Smooth muscle cell (in vitro differentiated cells): ENCODE measurements at regions not wholly inside any gene's neighbourhood (a gene's known extent, or its start where the extent isn't known, plus 50 kb on each side); places are given as distances from the start of the nearest gene placed in this dataset.

Experiments
- DNase-seq: peaks from one replicate; lab custom pipeline; 2025; ENCODE audit not compliant: unreplicated experiment; lab: John Stamatoyannopoulos, UW
- H2AFZ ChIP-seq: fragments of 200-600 bp; sonication (generic); 2 replicates; pipeline ENCODE4 v1.6.0; 2016; ENCODE audit warnings: antibody characterized with exemption, low read depth, mild to moderate bottlenecking
- H3F3A ChIP-seq: fragments of 200-600 bp; sonication (generic); 2 replicates; pipeline ENCODE4 v1.6.0; 2017; ENCODE audit warnings: antibody characterized with exemption, low read depth
- H3K27ac ChIP-seq: fragments of 200-600 bp; sonication (generic); 2 replicates; pipeline ENCODE4 v1.5.1; 2016; ENCODE audit warnings: low read depth, mild to moderate bottlenecking
- H3K27me3 ChIP-seq: fragments of 200-600 bp; sonication (generic); 2 replicates; pipeline ENCODE4 v1.6.1; 2016; ENCODE audit warnings: low read depth, mild to moderate bottlenecking
- H3K36me3 ChIP-seq: fragments of 200-600 bp; sonication (generic); 2 replicates; pipeline ENCODE4 v1.5.1; 2016; ENCODE audit warnings: low read depth
- H3K4me1 ChIP-seq: fragments of 200-600 bp; sonication (generic); 2 replicates; pipeline ENCODE4 v1.5.1; 2016; ENCODE audit warnings: low read depth
- H3K4me2 ChIP-seq: fragments of 200-600 bp; sonication (generic); 2 replicates; pipeline ENCODE4 v1.6.0; 2016; ENCODE audit warnings: mild to moderate bottlenecking
- H3K4me3 ChIP-seq: fragments of 200-600 bp; sonication (generic); 2 replicates; pipeline ENCODE4 v1.5.1; 2016; ENCODE audit warnings: mild to moderate bottlenecking
- H3K79me2 ChIP-seq: fragments of 200-600 bp; sonication (generic); 2 replicates; pipeline ENCODE4 v1.6.0; 2016; ENCODE audit warnings: low read depth, mild to moderate bottlenecking
- H3K9ac ChIP-seq: fragments of 200-600 bp; sonication (generic); 2 replicates; pipeline ENCODE4 v1.6.0; 2016; ENCODE audit warnings: low read depth
- H3K9me3 ChIP-seq: fragments of 200-600 bp; sonication (generic); replicated peaks from 2 replicates; pipeline ENCODE4 v1.5.1; 2016; ENCODE audit warnings: low read depth
- H4K20me1 ChIP-seq: fragments of 200-600 bp; sonication (generic); 2 replicates; pipeline ENCODE4 v1.6.0; 2016; ENCODE audit warnings: low read depth
- CTCF ChIP-seq: fragments of 200-600 bp; sonication (generic); IDR thresholded peaks from 2 replicates; pipeline ENCODE4 v1.5.1; 2017; ENCODE audit warnings: borderline replicate concordance, mild to moderate bottlenecking, antibody characterized with exemption; ENCODE audit not compliant: insufficient read depth, poor library complexity, severe bottlenecking
- WGBS: methylation state at CpG from one replicate; pipeline ENCODE4 v1.1.7; 2016; ENCODE audit warnings: low lambda C conversion rate; 5-methylcytosine and 5-hydroxymethylcytosine counted together

GRCh38 chr16:17949141-17949981, 387.2 kb downstream of the NPIPA8 start:
- H3K9ac ChIP-seq = no peak overlapping the region
- 37% methylated on average over 10 of the region's 10 CpGs for WGBS
- peaks cover 10% of the 10 kb centered on the region for H3K4me1 ChIP-seq
- TF ChIP-seq CTCF = no peak
- H3K9me3 ChIP-seq = no peaks in the 10 kb centered on the region
- no peaks in the 10 kb centered on the region for H3K79me2 ChIP-seq
- H3F3A ChIP-seq = no peaks in the 10 kb centered on the region
- H3K27me3 ChIP-seq = no peaks in the 10 kb centered on the region
- no peaks in the 10 kb centered on the region for H3K36me3 ChIP-seq
- peak overlapping the region; percentile 19 for H3K4me2 ChIP-seq
- peak overlapping the region; percentile 47 for H2AFZ ChIP-seq
- no peaks in the 10 kb centered on the region for H4K20me1 ChIP-seq
- no peak for DNase-seq
- no peak overlapping the region for H3K4me3 ChIP-seq
- no peak overlapping the region for H3K27ac ChIP-seq

GRCh38 chr16:17947637-17948036, 388.9 kb downstream of the NPIPA8 start:
- H3K27ac ChIP-seq = no peak overlapping the region
- TF ChIP-seq CTCF = no peak
- DNase-seq = no peak
- H3K4me1 ChIP-seq = peaks cover 10% of the 10 kb centered on the region
- H4K20me1 ChIP-seq = no peaks in the 10 kb centered on the region
- H3K4me2 ChIP-seq = no peak overlapping the region
- H3K9me3 ChIP-seq = no peaks in the 10 kb centered on the region
- no peak overlapping the region for H2AFZ ChIP-seq
- H3K9ac ChIP-seq = no peak overlapping the region
- WGBS = 76% methylated on average over 3 of the region's 3 CpGs
- no peaks in the 10 kb centered on the region for H3F3A ChIP-seq
- H3K27me3 ChIP-seq = no peaks in the 10 kb centered on the region
- no peaks in the 10 kb centered on the region for H3K36me3 ChIP-seq
- H3K79me2 ChIP-seq = no peaks in the 10 kb centered on the region
- no peak overlapping the region for H3K4me3 ChIP-seq

- no peak overlapping the region for H3K4me2 ChIP-seq
- no peak overlapping the region for H3K4me3 ChIP-seq
- no peaks in the 10 kb centered on the region for H3K36me3 ChIP-seq
- DNase-seq = no peak
- H2AFZ ChIP-seq = no peak overlapping the region
- no peak overlapping the region for H3K27ac ChIP-seq
- H3K9ac ChIP-seq = no peak overlapping the region
- H3K4me1 ChIP-seq = peaks cover 10% of the 10 kb centered on the region
- H3K27me3 ChIP-seq = no peaks in the 10 kb centered on the region
- no peaks in the 10 kb centered on the region for H3F3A ChIP-seq
- H3K79me2 ChIP-seq = no peaks in the 10 kb centered on the region
- H4K20me1 ChIP-seq = no peaks in the 10 kb centered on the region
- WGBS = 97% methylated on average over 1 of the region's 1 CpG
- no peak for TF ChIP-seq CTCF
- no peaks in the 10 kb centered on the region for H3K9me3 ChIP-seq
These were observed 389.4 kb downstream of the NPIPA8 start for GRCh38 chr16:17947165-17947564.

GRCh38 chr16:17945080-17945601, 391.4 kb downstream of the NPIPA8 start:
- no peaks in the 10 kb centered on the region for H3K27me3 ChIP-seq
- no peak overlapping the region for H3K4me2 ChIP-seq
- no peaks in the 10 kb centered on the region for H4K20me1 ChIP-seq
- H3K27ac ChIP-seq = no peak overlapping the region
- DNase-seq = no peak
- H3K9ac ChIP-seq = no peak overlapping the region
- H3F3A ChIP-seq = no peaks in the 10 kb centered on the region
- H2AFZ ChIP-seq = no peak overlapping the region
- no peaks in the 10 kb centered on the region for H3K36me3 ChIP-seq
- H3K4me1 ChIP-seq = peaks cover 21% of the 10 kb centered on the region
- WGBS = 77% methylated on average over 5 of the region's 5 CpGs
- no peak for TF ChIP-seq CTCF
- no peaks in the 10 kb centered on the region for H3K79me2 ChIP-seq
- H3K9me3 ChIP-seq = no peaks in the 10 kb centered on the region
- no peak overlapping the region for H3K4me3 ChIP-seq
